ENCODE measurements at regions not wholly inside any gene's neighbourhood (a gene's known extent, or its start where the extent isn't known, plus 50 kb on each side); places are given as distances from the start of the nearest gene placed in this dataset.

GRCh38 chr10:8725343-8725742 is 670.9 kb downstream of the GATA3 start:
- Histone ChIP-seq H3K36me3 (replicated peaks) (no peaks in the 10 kb centered on the region), H3K4me3 (no peak overlapping the region), H3K27me3 (ENCODE audit: low read depth) (no peaks in the 10 kb centered on the region), H3K9me3 (no peaks in the 10 kb centered on the region; the same call in 1 of the 2 replicates), H3K4me1 (no peaks in the 10 kb centered on the region)
- in situ Hi-C loops (cut with MboI; ENCODE audit: low sequenced_read_pairs), result no loop called here
- no peak for DNase-seq (ENCODE audit: low spot score in 2 of 2)

GRCh38 chr10:8726084-8726778 is 671.7 kb downstream of the GATA3 start:
- in situ Hi-C loops (cut with MboI; ENCODE audit: low sequenced_read_pairs), result no loop called here
- Histone ChIP-seq H3K27me3 (ENCODE audit: low read depth) (no peaks in the 10 kb centered on the region), H3K9me3 (no peaks in the 10 kb centered on the region; the same call in 1 of the 2 replicates), H3K4me3 (no peak overlapping the region), H3K4me1 (no peaks in the 10 kb centered on the region), H3K36me3 (replicated peaks) (no peaks in the 10 kb centered on the region)
- no peak for DNase-seq (ENCODE audit: low spot score in 2 of 2)

GRCh38 chr10:8726779-8727084 is 672.2 kb downstream of the GATA3 start:
- in situ Hi-C loops (cut with MboI; ENCODE audit: low sequenced_read_pairs), result no loop called here
- Histone ChIP-seq H3K27me3 (ENCODE audit: low read depth) (no peaks in the 10 kb centered on the region), H3K4me3 (no peak overlapping the region), H3K36me3 (replicated peaks) (no peaks in the 10 kb centered on the region), H3K4me1 (no peaks in the 10 kb centered on the region), H3K9me3 (no peaks in the 10 kb centered on the region; the same call in 1 of the 2 replicates)
- DNase-seq (ENCODE audit: low spot score in 2 of 2), result no peak

GRCh38 chr10:8731121-8732095 is 676.9 kb downstream of the GATA3 start:
- no peaks in the 10 kb centered on the region for H3K36me3 ChIP-seq (replicated peaks)
- H3K9me3 ChIP-seq, result no peaks in the 10 kb centered on the region
- H3K4me1 ChIP-seq, result no peaks in the 10 kb centered on the region
- H3K27me3 ChIP-seq (ENCODE audit: low read depth), result no peaks in the 10 kb centered on the region
- no peak overlapping the region for H3K4me3 ChIP-seq
- DNase-seq (ENCODE audit: low spot score in 2 of 2), result no peak
- in situ Hi-C loops (cut with MboI; ENCODE audit: low sequenced_read_pairs), result no loop called here

- Histone ChIP-seq H3K36me3 (replicated peaks) (no peaks in the 10 kb centered on the region), H3K4me1 (no peaks in the 10 kb centered on the region), H3K4me3 (no peak overlapping the region), H3K9me3 (no peaks in the 10 kb centered on the region), H3K27me3 (ENCODE audit: low read depth) (no peaks in the 10 kb centered on the region)
- in situ Hi-C loops (cut with MboI; ENCODE audit: low sequenced_read_pairs), result no loop called here
- no peak for DNase-seq (ENCODE audit: low spot score in 2 of 2)
Measured at GRCh38 chr10:8738987-8739386, 684.5 kb downstream of the GATA3 start.

GRCh38 chr10:8752146-8752843 is 697.8 kb downstream of the GATA3 start:
- no peaks in the 10 kb centered on the region for H3K27me3 ChIP-seq (ENCODE audit: low read depth)
- H3K9me3 ChIP-seq, result no peaks in the 10 kb centered on the region
- H3K4me1 ChIP-seq, result no peaks in the 10 kb centered on the region
- DNase-seq (ENCODE audit: low spot score in 2 of 2), result no peak
- in situ Hi-C loops (cut with MboI; ENCODE audit: low sequenced_read_pairs), result no loop called here
- H3K4me3 ChIP-seq, result no peak overlapping the region
- H3K36me3 ChIP-seq (replicated peaks), result no peaks in the 10 kb centered on the region

GRCh38 chr10:8758029-8758428 is 703.5 kb downstream of the GATA3 start:
- Histone ChIP-seq H3K4me1 (no peaks in the 10 kb centered on the region), H3K9me3 (no peaks in the 10 kb centered on the region), H3K4me3 (no peak overlapping the region), H3K36me3 (replicated peaks) (no peaks in the 10 kb centered on the region), H3K27me3 (ENCODE audit: low read depth) (no peaks in the 10 kb centered on the region)
- in situ Hi-C loops (cut with MboI; ENCODE audit: low sequenced_read_pairs), result no loop called here
- no peak for DNase-seq (ENCODE audit: low spot score in 2 of 2)

- Histone ChIP-seq H3K27me3 (ENCODE audit: low read depth) (no peaks in the 10 kb centered on the region), H3K4me1 (no peaks in the 10 kb centered on the region), H3K36me3 (replicated peaks) (no peaks in the 10 kb centered on the region), H3K4me3 (no peak overlapping the region), H3K9me3 (no peaks in the 10 kb centered on the region)
- no peak for DNase-seq (ENCODE audit: low spot score in 2 of 2)
- in situ Hi-C loops (cut with MboI; ENCODE audit: low sequenced_read_pairs), result no loop called here
Measured at GRCh38 chr10:8766899-8767298, 712.4 kb downstream of the GATA3 start.

- no peak overlapping the region for H3K4me3 ChIP-seq
- no peaks in the 10 kb centered on the region for H3K9me3 ChIP-seq
- DNase-seq (ENCODE audit: low spot score in 2 of 2), result no peak
- H3K4me1 ChIP-seq, result no peaks in the 10 kb centered on the region
- in situ Hi-C loops (cut with MboI; ENCODE audit: low sequenced_read_pairs), result no loop called here
- no peaks in the 10 kb centered on the region for H3K36me3 ChIP-seq (replicated peaks)
- no peaks in the 10 kb centered on the region for H3K27me3 ChIP-seq (ENCODE audit: low read depth)
Measured at GRCh38 chr10:8767591-8767990, 713.1 kb downstream of the GATA3 start.

GRCh38 chr10:8768341-8768740 is 713.9 kb downstream of the GATA3 start:
- DNase-seq (ENCODE audit: low spot score in 2 of 2), result no peak
- Histone ChIP-seq H3K27me3 (ENCODE audit: low read depth) (no peaks in the 10 kb centered on the region), H3K4me3 (no peak overlapping the region), H3K36me3 (replicated peaks) (no peaks in the 10 kb centered on the region), H3K4me1 (no peaks in the 10 kb centered on the region), H3K9me3 (no peaks in the 10 kb centered on the region)
- in situ Hi-C loops (cut with MboI; ENCODE audit: low sequenced_read_pairs), result no loop called here

- Histone ChIP-seq H3K9me3 (no peaks in the 10 kb centered on the region), H3K4me3 (no peak overlapping the region), H3K27me3 (ENCODE audit: low read depth) (no peaks in the 10 kb centered on the region), H3K36me3 (replicated peaks) (no peaks in the 10 kb centered on the region), H3K4me1 (no peaks in the 10 kb centered on the region)
- DNase-seq (ENCODE audit: low spot score in 2 of 2), result no peak
- in situ Hi-C loops (cut with MboI; ENCODE audit: low sequenced_read_pairs), result no loop called here
Measured at GRCh38 chr10:8768852-8769251, 714.4 kb downstream of the GATA3 start.

GRCh38 chr10:8776926-8777622 is 722.6 kb downstream of the GATA3 start:
- no peak for DNase-seq (ENCODE audit: low spot score in 2 of 2)
- Histone ChIP-seq H3K36me3 (replicated peaks) (no peaks in the 10 kb centered on the region), H3K27me3 (ENCODE audit: low read depth) (no peaks in the 10 kb centered on the region), H3K4me1 (no peaks in the 10 kb centered on the region), H3K9me3 (no peaks in the 10 kb centered on the region), H3K4me3 (no peak overlapping the region)
- in situ Hi-C loops (cut with MboI; ENCODE audit: low sequenced_read_pairs), result no loop called here

GRCh38 chr10:8778713-8779112 is 724.2 kb downstream of the GATA3 start:
- Histone ChIP-seq H3K9me3 (no peaks in the 10 kb centered on the region), H3K27me3 (ENCODE audit: low read depth) (no peaks in the 10 kb centered on the region), H3K4me3 (no peak overlapping the region), H3K36me3 (replicated peaks) (no peaks in the 10 kb centered on the region), H3K4me1 (no peaks in the 10 kb centered on the region)
- DNase-seq (ENCODE audit: low spot score in 2 of 2), result no peak
- in situ Hi-C loops (cut with MboI; ENCODE audit: low sequenced_read_pairs), result no loop called here

All from HAP-1 (cell line).